NCI-H2081 (cell line): ENCODE measurements at regions not wholly inside any gene's neighbourhood (a gene's known extent, or its start where the extent isn't known, plus 50 kb on each side); places are given as distances from the start of the nearest gene placed in this dataset.
A peak's percentile ranks its signal among the peaks of the same experiment; 100 is the strongest.

Experiments
- DNase-seq, 2 experiments: peaks; one replicate each; lab custom pipeline; 2025; lab: John Stamatoyannopoulos, UW

- no peak for DNase-seq
Measured at GRCh38 chr1:63119575-63120155, 202.7 kb upstream of the FOXD3 start.

GRCh38 chr1:63122079-63122478 lies 200.3 kb upstream of the FOXD3 start:
- DNase-seq: no peak

- DNase-seq: no peak
Measured at GRCh38 chr1:63124666-63125191, 197.6 kb upstream of the FOXD3 start.

GRCh38 chr1:63126104-63126503 lies 196.3 kb upstream of the FOXD3 start:
- DNase-seq: no peak

GRCh38 chr1:63127376-63127775 lies 195.0 kb upstream of the FOXD3 start:
- no peak for DNase-seq

GRCh38 chr1:63128556-63128955 lies 193.8 kb upstream of the FOXD3 start:
- no peak for DNase-seq

GRCh38 chr1:63129184-63129583 lies 193.2 kb upstream of the FOXD3 start:
- no peak for DNase-seq

GRCh38 chr1:63129855-63130254 lies 192.5 kb upstream of the FOXD3 start:
- no peak for DNase-seq

- no peak for DNase-seq
Measured at GRCh38 chr1:63134501-63135173, 187.7 kb upstream of the FOXD3 start.

- no peak for DNase-seq
Measured at GRCh38 chr1:63135174-63135512, 187.2 kb upstream of the FOXD3 start.

GRCh38 chr1:63135801-63136200 lies 186.6 kb upstream of the FOXD3 start:
- no peak for DNase-seq

- no peak for DNase-seq
Measured at GRCh38 chr1:63142001-63142400, 180.4 kb upstream of the FOXD3 start.

GRCh38 chr1:63143482-63143881 lies 178.9 kb upstream of the FOXD3 start:
- DNase-seq: no peak

- no peak for DNase-seq
Measured at GRCh38 chr1:63147783-63148182, 174.6 kb upstream of the FOXD3 start.

GRCh38 chr1:63148825-63149645 lies 173.3 kb upstream of the FOXD3 start:
- DNase-seq: peak; percentile 9 to 48

GRCh38 chr1:63152572-63152971 lies 169.8 kb upstream of the FOXD3 start:
- no peak for DNase-seq

- no peak for DNase-seq
Measured at GRCh38 chr1:63155437-63155836, 166.9 kb upstream of the FOXD3 start.

- DNase-seq: no peak
Measured at GRCh38 chr1:63157085-63157484, 165.3 kb upstream of the FOXD3 start.

GRCh38 chr1:63169057-63169456 lies 153.3 kb upstream of the FOXD3 start:
- DNase-seq: no peak

GRCh38 chr1:63173161-63173560 lies 149.2 kb upstream of the FOXD3 start:
- DNase-seq: no peak

GRCh38 chr1:63189677-63190076 lies 132.7 kb upstream of the FOXD3 start:
- peak; percentile 10 to 75 for DNase-seq

GRCh38 chr1:63190171-63190570 lies 132.2 kb upstream of the FOXD3 start:
- no peak for DNase-seq

GRCh38 chr1:63198871-63199394 lies 123.4 kb upstream of the FOXD3 start:
- DNase-seq: no peak
